ENCODE measurements at regions not wholly inside any gene's neighbourhood (a gene's known extent, or its start where the extent isn't known, plus 50 kb on each side); places are given as distances from the start of the nearest gene placed in this dataset.
"Not testable (repeated sequence)": the region's sequence is repeated elsewhere in the genome, so short reads cannot be mapped to it uniquely, and the experiment has no call there.

GRCh38 chr2:130289780-130290179, 52.9 kb upstream of the IMP4 start:
- DNase-seq (ENCODE audit: low spot score): no peak

- DNase-seq (ENCODE audit: low spot score): no peak
These were observed 54.0 kb upstream of the IMP4 start for GRCh38 chr2:130288467-130289403.

GRCh38 chr2:130287656-130288026, 55.1 kb upstream of the IMP4 start:
- DNase-seq (ENCODE audit: low spot score): no peak

- no peak for DNase-seq (ENCODE audit: low spot score)
These were observed 55.6 kb upstream of the IMP4 start for GRCh38 chr2:130286983-130287655.

GRCh38 chr2:130283341-130283869, 59.3 kb upstream of the IMP4 start:
- not testable (repeated sequence) for DNase-seq (ENCODE audit: low spot score)

- DNase-seq (ENCODE audit: low spot score): not testable (repeated sequence)
These were observed 63.1 kb upstream of the IMP4 start for GRCh38 chr2:130279551-130279950.

GRCh38 chr2:130268333-130268732, 70.1 kb upstream of the TUBA3E start:
- DNase-seq (ENCODE audit: low spot score): peak; percentile 60

GRCh38 chr2:130267572-130267971, 69.3 kb upstream of the TUBA3E start:
- peak; percentile 68 for DNase-seq (ENCODE audit: low spot score)

- DNase-seq (ENCODE audit: low spot score): not testable (repeated sequence)
These were observed 68.6 kb upstream of the TUBA3E start for GRCh38 chr2:130266836-130267235.

GRCh38 chr2:130265570-130266247, 67.5 kb upstream of the TUBA3E start:
- DNase-seq (ENCODE audit: low spot score): peak; percentile 55

- peak; percentile 81 for DNase-seq (ENCODE audit: low spot score)
These were observed 66.7 kb upstream of the TUBA3E start for GRCh38 chr2:130264901-130265320.

GRCh38 chr2:130264501-130264900, 66.3 kb upstream of the TUBA3E start:
- DNase-seq (ENCODE audit: low spot score): peak; percentile 84

GRCh38 chr2:130264046-130264445, 65.8 kb upstream of the TUBA3E start:
- peak; percentile 49 for DNase-seq (ENCODE audit: low spot score)

GRCh38 chr2:130263606-130264005, 65.4 kb upstream of the TUBA3E start:
- peak; percentile 82 for DNase-seq (ENCODE audit: low spot score)

GRCh38 chr2:130261970-130262760, 63.9 kb upstream of the TUBA3E start:
- DNase-seq (ENCODE audit: low spot score): peak; percentile 64

- DNase-seq (ENCODE audit: low spot score): no peak
These were observed 62.9 kb upstream of the TUBA3E start for GRCh38 chr2:130261099-130261498.

GRCh38 chr2:130259594-130259993, 61.4 kb upstream of the TUBA3E start:
- no peak for DNase-seq (ENCODE audit: low spot score)

- DNase-seq (ENCODE audit: low spot score): no peak
These were observed 60.1 kb upstream of the TUBA3E start for GRCh38 chr2:130258356-130258755.

- DNase-seq (ENCODE audit: low spot score): no peak
These were observed 54.8 kb upstream of the TUBA3E start for GRCh38 chr2:130252880-130253645.
